GM13977 (cell line): ENCODE measurements at regions not wholly inside any gene's neighbourhood (a gene's known extent, or its start where the extent isn't known, plus 50 kb on each side); places are given as distances from the start of the nearest gene placed in this dataset.

Source experiments
- DNase-seq: peaks from one replicate; pipeline ENCODE4 v3.0.0; 2012; ENCODE audit warnings: low spot score
- in situ Hi-C: fragments of 300-500 bp; cut with MboI; formaldehyde crosslinking; loops from one replicate; pipeline ENCODE4 v1.12.0; 2022; ENCODE audit warnings: low sequenced_read_pairs, low pct_unique_long_range_greater_than_20kb, mixed read lengths, inconsistent platforms; ENCODE audit not compliant: unreplicated experiment
- TF ChIP-seq, protein P1 (sequence below): IDR thresholded peaks from 2 replicates; pipeline ENCODE4 v1.5.1; 2012; ENCODE audit warnings: mild to moderate bottlenecking, control low read depth; ENCODE audit not compliant: insufficient read depth; ENCODE audit errors: extremely low read depth, missing control alignments

DNA sequence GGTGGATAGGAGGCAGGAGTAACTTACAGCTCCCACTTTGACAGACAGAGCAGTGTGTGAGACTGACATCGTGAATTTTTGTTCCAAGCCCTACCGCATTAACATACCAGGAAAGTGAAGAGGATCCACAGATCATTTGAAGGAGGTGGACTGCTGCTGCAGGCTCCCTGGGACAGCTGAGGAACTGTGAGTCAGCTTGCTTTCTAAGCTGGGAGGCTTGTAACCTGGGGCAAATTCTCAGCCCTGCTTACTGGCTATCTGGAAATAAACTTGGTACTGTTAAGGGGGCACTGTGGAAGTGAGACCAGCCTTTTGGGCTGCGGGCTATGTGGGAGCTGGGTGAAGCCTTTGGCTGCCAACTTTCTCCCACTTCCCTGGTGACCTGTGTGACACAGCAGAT is 1202.5 kb downstream of the DNAJB9 start:
- no peak for DNase-seq
- TF ChIP-seq, protein P1, sequence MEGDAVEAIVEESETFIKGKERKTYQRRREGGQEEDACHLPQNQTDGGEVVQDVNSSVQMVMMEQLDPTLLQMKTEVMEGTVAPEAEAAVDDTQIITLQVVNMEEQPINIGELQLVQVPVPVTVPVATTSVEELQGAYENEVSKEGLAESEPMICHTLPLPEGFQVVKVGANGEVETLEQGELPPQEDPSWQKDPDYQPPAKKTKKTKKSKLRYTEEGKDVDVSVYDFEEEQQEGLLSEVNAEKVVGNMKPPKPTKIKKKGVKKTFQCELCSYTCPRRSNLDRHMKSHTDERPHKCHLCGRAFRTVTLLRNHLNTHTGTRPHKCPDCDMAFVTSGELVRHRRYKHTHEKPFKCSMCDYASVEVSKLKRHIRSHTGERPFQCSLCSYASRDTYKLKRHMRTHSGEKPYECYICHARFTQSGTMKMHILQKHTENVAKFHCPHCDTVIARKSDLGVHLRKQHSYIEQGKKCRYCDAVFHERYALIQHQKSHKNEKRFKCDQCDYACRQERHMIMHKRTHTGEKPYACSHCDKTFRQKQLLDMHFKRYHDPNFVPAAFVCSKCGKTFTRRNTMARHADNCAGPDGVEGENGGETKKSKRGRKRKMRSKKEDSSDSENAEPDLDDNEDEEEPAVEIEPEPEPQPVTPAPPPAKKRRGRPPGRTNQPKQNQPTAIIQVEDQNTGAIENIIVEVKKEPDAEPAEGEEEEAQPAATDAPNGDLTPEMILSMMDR: no peak
- in situ Hi-C loops: no loop called here

DNA sequence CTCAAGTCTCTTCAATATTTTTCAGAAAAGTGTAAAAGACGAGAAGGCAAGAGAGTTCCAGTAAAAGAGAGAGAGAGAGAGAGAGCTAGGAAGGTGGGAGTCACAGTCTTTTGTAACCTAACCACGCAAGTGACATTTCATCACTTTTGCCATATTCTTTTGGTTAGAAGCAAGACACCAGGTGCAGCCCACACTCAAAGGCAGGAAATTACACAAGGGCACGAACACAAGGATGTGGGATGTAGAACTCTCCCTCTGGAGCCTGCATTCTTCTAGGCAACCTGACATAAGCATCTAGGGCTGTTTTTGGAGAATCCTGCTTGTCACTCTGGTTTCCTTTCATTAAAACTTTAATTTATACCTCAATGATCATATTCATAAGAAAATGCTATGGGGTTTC is 1213.1 kb downstream of the DNAJB9 start:
- in situ Hi-C loops: no loop called here

DNA sequence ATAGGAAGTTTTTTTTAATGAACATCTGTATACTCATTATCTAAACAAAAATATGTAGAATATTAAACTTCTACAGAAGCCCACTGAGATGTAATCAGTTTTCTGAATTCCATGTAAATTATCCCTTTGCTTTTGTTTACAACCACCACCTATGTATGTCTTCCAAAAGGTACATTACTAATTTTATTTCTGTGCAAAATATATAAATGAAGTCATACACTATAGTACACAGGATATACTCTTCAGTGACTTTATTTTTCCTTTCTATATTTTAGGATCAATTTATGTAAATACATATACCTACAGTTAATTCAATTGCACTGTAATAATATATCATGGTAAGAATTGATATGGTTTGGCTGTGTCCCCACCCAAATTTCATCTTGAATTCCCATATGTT is 1236.9 kb downstream of the DNAJB9 start:
- DNase-seq: no peak
- TF ChIP-seq, protein P1: no peak
- in situ Hi-C loops: no loop called here

More for the DNA sequence above, 1213.1 kb downstream of the DNAJB9 start:
- TF ChIP-seq, protein P1: no peak
- no peak for DNase-seq

DNA sequence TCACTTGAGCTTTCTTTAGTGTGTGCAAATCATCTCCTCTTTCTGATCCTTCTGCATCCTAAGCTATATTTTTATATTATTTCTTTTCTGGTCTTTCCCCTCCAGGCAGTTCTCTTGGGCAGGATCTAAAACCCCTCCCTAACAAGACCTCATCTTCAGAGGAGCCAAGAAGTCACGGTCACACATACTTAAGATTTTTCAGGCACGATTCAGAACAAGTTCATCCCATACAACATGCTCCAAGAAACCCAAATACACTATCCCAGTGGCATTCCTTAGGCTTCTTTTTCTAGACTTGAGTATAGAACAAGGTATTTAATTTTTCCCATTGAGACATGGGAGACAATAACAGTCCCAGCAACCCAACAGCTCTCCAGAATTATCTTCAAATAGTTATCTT is 1251.5 kb downstream of the DNAJB9 start:
- TF ChIP-seq, protein P1: no peak
- in situ Hi-C loops: no loop called here
- no peak for DNase-seq

DNA sequence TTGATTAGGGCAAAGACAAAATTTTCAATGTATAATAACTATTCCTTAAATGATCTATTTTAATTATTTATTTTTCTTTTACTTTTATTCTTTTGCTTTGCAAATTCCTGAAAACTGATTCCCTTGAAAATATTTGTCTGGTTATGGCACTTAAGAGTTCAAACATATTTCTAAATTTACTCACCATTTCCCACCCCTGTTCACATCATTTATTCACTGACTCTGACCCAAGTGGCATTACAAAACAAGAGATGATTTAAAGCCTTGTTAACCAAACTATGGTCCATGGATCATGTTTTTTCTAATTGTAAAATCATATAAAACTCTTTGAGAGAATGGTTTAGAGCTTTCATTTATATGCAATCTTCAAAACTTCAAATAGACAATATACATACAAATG is 1256.1 kb upstream of the LRRN3 start:
- TF ChIP-seq, protein P1: no peak
- DNase-seq: no peak
- in situ Hi-C loops: no loop called here

DNA sequence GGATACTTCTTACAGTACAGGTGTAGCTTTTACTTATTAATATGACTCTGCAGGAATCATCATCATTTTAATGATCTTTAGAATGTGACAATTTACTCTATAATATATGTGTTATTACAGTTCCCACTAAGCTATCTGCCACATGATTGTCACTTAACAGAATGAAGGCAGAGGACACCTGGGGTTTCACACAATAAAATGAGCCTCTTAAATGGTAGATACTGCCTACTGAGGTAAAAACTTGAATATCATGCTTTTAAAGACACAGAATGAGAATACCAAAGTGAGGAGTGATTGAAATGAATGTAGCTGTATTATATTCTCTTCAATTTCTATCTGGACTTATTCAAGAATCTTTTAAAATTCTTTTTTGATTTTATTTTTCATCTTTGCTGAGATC is 1255.3 kb upstream of the LRRN3 start:
- TF ChIP-seq, protein P1: no peak
- no peak for DNase-seq
- in situ Hi-C loops: no loop called here

DNA sequence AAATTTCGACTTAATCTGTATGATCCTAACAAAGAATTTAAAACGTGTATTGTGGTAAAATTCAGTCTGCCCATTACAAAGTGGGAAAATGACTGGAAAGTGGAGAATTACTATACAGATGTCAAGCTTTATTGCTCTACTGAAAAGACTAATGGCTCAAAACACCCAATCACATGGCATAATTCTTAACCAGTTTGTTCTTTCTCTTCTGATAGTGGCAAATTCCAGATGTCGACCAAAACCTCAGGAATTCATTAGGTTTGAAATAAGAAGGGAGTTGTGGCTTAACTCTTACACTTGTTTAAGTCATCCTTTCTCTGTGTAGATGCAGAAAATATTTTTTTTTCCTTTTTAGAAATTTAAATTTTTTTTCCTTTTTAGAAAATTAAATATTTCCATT is 1254.9 kb upstream of the LRRN3 start:
- no peak for DNase-seq
- in situ Hi-C loops: no loop called here
- TF ChIP-seq, protein P1: no peak
